SK-N-SH (cell line): ENCODE measurements at regions not wholly inside any gene's neighbourhood (a gene's known extent, or its start where the extent isn't known, plus 50 kb on each side); places are given as distances from the start of the nearest gene placed in this dataset.

Source experiments
- CTCF ChIP-seq: fragments of 200-600 bp; sonication (generic); IDR thresholded peaks from 2 replicates; pipeline ENCODE4 v1.6.1; 2017; ENCODE audit warnings: antibody characterized with exemption, mild to moderate bottlenecking, moderate library complexity
- EP300 ChIP-seq, 2 experiments: IDR thresholded peaks; 2 replicates each; pipeline versions ENCODE4 v1.4.0 to v1.6.1; 2012; ENCODE audit warnings: borderline replicate concordance in 1 of 2, low read depth in 1 of 2, low read length in 1 of 2
- FOXM1 ChIP-seq: IDR thresholded peaks from 2 replicates; pipeline ENCODE4 v1.4.0; 2012; ENCODE audit warnings: low read depth, mild to moderate bottlenecking
- POLR2AphosphoS5 ChIP-seq: IDR thresholded peaks from 2 replicates; pipeline ENCODE4 v1.6.1; 2012; ENCODE audit warnings: low read depth, low read length
- RAD21 ChIP-seq: IDR thresholded peaks from 2 replicates; pipeline ENCODE4 v1.6.1; 2012; ENCODE audit warnings: mild to moderate bottlenecking, low read length
- REST ChIP-seq: IDR thresholded peaks from 2 replicates; pipeline ENCODE4 v1.6.1; 2012; ENCODE audit warnings: mild to moderate bottlenecking, low read depth, low read length, moderate library complexity
- TAF1 ChIP-seq: IDR thresholded peaks from 2 replicates; pipeline ENCODE4 v1.6.1; 2012; ENCODE audit warnings: low read depth, mild to moderate bottlenecking, low read length, moderate library complexity, borderline replicate concordance
- ZBTB33 ChIP-seq: IDR thresholded peaks from 2 replicates; pipeline ENCODE4 v1.4.0; 2012; ENCODE audit warnings: low read depth, borderline replicate concordance

- TF ChIP-seq EP300 (IDR thresholded peaks at IDR 0.05; ENCODE audit: borderline replicate concordance in 1 of 2, low read depth in 1 of 2, low read length in 1 of 2) = no peak
- TF ChIP-seq FOXM1 = no peak
- TF ChIP-seq REST = no peak
- TF ChIP-seq ZBTB33 = no peak
- TF ChIP-seq RAD21 = no peak
- TF ChIP-seq TAF1 = no peak
- no peak for TF ChIP-seq CTCF
- no peak for TF ChIP-seq POLR2AphosphoS5
Observed at GRCh38 chr13:73667756-73668155, 466.4 kb downstream of the KLF12 start.
